Uterus (tissue), 2 donors: ENCODE measurements at regions not wholly inside any gene's neighbourhood (a gene's known extent, or its start where the extent isn't known, plus 50 kb on each side); places are given as distances from the start of the nearest gene placed in this dataset.

Source experiments
- POLR2A ChIP-seq, 2 donors: fragments of 450-650 bp; IDR thresholded peaks; one replicate each; pipeline ENCODE4 v1.6.1; 2016; ENCODE audit warnings: antibody characterized with exemption in 2 of 2, mild to moderate bottlenecking in 1 of 2, moderate library complexity in 1 of 2
- TF ChIP-seq, protein P1 (sequence below), 4 experiments: fragments of 200-600 bp in 2 of 4; fragments of 450-650 bp in 2 of 4; sonication (generic) in 2 of 4; IDR thresholded peaks; one replicate each; pipeline ENCODE4 v1.5.1; 2016 to 2019; ENCODE audit warnings: antibody characterized with exemption in 4 of 4, mild to moderate bottlenecking in 2 of 4, moderate library complexity in 1 of 4

DNA sequence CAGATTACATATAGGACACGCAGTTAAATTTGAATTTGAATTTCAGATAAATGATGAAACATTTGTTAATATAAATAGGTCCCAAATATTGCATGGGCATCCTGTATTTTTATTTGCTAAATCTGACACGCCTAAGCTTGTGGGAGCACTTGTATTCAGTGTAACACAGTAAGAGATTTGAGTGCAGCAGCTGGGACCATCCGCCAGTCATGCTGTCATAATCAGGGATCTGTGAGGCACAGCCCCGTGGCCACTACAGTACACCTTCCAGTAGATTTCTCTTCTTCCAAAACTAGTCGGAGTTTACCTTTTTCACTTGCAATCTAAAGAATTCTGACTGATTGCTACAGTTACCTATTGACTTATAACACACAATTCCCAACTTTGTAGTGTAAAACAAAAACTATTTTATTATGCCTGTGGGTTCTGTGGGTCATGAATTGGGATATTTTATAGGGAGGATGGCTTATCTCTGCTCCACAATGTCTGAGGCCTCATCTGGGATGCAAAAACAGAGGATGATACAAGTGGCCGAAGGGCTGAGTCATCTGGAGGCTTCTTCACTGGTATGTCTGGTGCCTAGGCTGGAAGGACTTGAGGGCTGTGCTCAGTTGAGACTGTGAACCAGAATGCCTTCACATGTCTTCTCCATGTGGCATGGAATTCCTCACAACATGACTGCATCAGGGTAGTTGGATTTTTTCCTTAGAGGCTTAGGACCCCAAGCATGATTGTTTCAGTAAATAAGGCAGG is 74.1 kb downstream of the PRSS23 start:
- TF ChIP-seq, protein P1, sequence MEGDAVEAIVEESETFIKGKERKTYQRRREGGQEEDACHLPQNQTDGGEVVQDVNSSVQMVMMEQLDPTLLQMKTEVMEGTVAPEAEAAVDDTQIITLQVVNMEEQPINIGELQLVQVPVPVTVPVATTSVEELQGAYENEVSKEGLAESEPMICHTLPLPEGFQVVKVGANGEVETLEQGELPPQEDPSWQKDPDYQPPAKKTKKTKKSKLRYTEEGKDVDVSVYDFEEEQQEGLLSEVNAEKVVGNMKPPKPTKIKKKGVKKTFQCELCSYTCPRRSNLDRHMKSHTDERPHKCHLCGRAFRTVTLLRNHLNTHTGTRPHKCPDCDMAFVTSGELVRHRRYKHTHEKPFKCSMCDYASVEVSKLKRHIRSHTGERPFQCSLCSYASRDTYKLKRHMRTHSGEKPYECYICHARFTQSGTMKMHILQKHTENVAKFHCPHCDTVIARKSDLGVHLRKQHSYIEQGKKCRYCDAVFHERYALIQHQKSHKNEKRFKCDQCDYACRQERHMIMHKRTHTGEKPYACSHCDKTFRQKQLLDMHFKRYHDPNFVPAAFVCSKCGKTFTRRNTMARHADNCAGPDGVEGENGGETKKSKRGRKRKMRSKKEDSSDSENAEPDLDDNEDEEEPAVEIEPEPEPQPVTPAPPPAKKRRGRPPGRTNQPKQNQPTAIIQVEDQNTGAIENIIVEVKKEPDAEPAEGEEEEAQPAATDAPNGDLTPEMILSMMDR (IDR thresholded peaks at IDR 0.05), result no peak
- no peak for TF ChIP-seq POLR2A (IDR thresholded peaks at IDR 0.05)
